WI38 (cell line): ENCODE measurements at regions not wholly inside any gene's neighbourhood (a gene's known extent, or its start where the extent isn't known, plus 50 kb on each side); places are given as distances from the start of the nearest gene placed in this dataset.
"Not testable (repeated sequence)": the region's sequence is repeated elsewhere in the genome, so short reads cannot be mapped to it uniquely, and the experiment has no call there.

Source experiments
- H3K4me3 ChIP-seq: 2 replicates; pipeline ENCODE4 v1.5.1; 2011; ENCODE audit warnings: low read depth, mild to moderate bottlenecking, control low read depth, low read length
- CTCF ChIP-seq: IDR thresholded peaks from 2 replicates; pipeline ENCODE4 v1.5.1; 2012; ENCODE audit warnings: low read depth, mild to moderate bottlenecking, control low read depth, low read length

DNA sequence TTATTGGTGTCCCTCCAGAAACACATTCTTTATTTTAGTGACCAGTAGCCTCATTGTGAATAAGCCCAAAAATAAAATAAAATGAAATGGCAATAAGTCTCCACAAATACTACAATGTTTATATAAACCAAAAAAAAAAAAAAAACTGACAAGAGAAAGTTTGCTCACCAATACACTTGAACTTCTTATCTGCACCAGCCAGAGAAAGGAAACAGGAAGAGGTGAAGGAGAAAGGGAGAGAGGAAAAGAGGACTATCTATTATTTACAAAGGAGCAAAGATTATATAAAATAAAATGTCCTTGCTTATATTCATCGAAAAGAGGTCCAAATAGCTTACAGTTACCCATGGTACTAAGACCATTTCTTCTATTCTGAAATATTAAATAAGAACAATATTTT is 176.4 kb upstream of the CCNG1 start:
- H3K4me3 ChIP-seq: no peak overlapping the region
- TF ChIP-seq CTCF: no peak

- H3K4me3 ChIP-seq: no peak overlapping the region
- TF ChIP-seq CTCF: no peak
Observed at GRCh38 chr5:163261647-163262269, 175.6 kb upstream of the CCNG1 start.

GRCh38 chr5:163266249-163266648 is 171.1 kb upstream of the CCNG1 start:
- not testable (repeated sequence) for H3K4me3 ChIP-seq

DNA sequence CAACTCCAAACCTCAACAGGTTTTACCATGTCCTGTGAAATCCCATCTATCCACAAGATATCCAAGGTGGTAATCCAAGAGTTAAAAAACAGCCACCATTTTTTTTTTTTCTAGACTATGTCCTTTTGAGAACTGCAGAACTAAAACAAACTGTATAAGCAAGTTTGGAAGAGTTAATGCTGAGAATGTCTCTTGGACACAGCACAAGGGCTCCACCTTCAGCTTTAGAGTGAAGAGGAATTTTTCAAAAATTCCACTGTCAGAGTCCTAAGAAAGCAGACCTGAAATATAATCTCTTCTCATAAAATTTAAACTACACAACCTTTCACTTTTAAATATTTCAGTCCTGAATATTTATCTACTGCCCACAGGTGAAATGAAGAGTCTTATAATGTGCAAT is 167.8 kb upstream of the CCNG1 start:
- no peak overlapping the region for H3K4me3 ChIP-seq
- no peak for TF ChIP-seq CTCF

DNA sequence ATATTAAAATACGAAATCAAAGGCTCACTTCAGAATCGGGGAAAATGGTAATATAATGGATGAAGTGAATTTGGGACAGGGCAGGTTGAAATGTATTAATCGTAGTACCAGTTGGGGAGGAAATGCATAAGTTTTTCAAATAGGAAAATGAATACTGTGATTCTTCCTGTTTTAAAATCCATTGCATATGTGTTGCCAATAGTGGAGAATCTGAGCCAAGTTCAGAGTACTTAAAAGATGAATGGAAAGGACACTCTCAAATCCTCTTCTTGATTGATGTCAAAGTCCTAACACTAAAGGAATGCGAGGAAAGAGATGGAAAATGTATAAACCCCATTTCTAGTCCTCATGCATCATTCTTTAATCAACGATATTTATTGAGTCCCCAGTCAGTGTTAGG is 160.9 kb upstream of the CCNG1 start:
- no peak for TF ChIP-seq CTCF
- H3K4me3 ChIP-seq: no peak overlapping the region

DNA sequence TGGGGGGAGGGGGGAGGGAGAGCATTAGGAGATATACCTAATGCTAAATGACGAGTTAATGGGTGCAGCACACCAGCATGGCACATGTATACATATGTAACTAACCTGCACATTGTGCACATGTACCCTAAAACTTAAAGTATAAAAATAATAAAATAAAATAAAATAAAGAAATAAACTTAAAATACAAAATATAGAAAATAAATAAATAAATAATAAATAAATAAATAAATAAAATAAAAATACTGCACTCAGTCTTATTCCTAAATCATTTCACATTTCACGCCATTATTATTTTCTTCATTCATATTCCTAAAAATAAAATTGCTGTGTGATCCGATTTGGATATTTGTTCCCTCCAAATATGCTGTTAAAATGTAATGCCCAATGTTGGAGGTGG is 156.5 kb upstream of the CCNG1 start:
- H3K4me3 ChIP-seq: not testable (repeated sequence)

GRCh38 chr5:163281512-163281911 is 155.9 kb upstream of the CCNG1 start:
- no peak overlapping the region for H3K4me3 ChIP-seq
- TF ChIP-seq CTCF: no peak

DNA sequence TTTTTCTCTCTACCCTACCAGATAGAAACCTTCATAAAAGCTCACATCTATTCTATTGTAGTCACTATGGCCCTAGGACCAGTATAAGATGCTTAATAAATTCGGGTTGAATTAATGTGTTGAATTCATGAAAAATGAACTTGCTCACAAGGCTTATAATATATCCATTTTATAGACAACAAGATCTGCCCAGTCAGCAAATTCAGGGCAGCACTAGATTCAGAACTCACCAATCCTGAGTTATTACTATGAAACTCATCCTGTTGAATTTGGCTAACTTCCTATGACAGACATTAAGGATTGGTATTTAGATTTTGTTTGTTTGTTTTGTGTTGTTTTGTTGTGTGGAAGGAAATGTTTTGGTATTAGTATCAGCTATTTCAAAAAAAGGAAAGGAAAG is 143.6 kb upstream of the CCNG1 start:
- TF ChIP-seq CTCF: no peak
- no peak overlapping the region for H3K4me3 ChIP-seq
